ENCODE measurements at regions not wholly inside any gene's neighbourhood (a gene's known extent, or its start where the extent isn't known, plus 50 kb on each side); places are given as distances from the start of the nearest gene placed in this dataset.

DNA sequence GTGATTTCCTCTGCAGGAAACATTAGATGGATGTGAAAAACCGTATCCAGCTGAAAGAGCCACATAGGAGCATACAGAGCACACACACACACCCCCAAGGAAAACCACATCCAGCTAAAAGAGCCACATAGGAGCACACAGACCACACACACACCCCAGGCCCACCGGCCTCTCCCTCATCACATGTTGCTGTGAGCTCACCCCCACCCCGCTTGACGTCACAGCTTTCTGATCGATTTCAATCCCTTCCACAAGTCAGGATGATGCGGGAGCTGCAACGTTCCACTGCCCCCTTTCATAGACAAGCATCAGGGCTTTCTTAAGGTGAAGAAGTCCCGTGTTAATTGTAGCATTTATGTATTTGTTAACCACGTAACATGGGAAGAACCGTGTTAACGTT, 72.4 kb upstream of the SOX1 start:
- Mint-ChIP-seq H3K4me3 (ENCODE audit: unreplicated experiment) (no peak overlapping the region), H3K4me1 (ENCODE audit: unreplicated experiment) (no peaks in the 10 kb centered on the region), H3K27ac (ENCODE audit: unreplicated experiment) (no peak overlapping the region), H3K36me3 (ENCODE audit: low read depth, unreplicated experiment) (peaks cover 8% of the 10 kb centered on the region), H3K9me3 (ENCODE audit: unreplicated experiment) (peaks cover 12% of the 10 kb centered on the region), H3K27me3 (ENCODE audit: unreplicated experiment) (peaks cover 2% of the 10 kb centered on the region)
- TF ChIP-seq CTCF (IDR thresholded peaks at IDR 0.05; ENCODE audit: unreplicated experiment) = no peak
- DNase-seq (ENCODE audit: low spot score) = no peak

DNA sequence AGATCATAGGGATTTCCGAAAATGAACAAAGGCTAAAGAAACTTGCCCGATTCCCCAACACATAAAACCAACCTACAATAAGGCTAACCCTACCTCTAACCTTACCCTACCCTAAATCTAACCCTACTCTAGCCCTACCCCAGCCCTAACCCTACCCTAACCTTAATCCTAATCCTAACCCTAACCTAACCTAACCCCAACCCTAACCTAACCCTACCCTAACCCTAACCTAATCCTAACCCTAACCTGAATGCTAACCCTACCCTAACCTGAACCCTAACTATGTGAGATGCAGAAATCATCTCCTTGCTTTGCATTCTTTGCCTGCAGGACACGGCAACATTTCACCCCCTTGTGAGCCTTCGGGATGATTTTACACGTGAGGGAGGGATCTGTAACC, 67.6 kb upstream of the SOX1 start:
- Mint-ChIP-seq H3K4me3 (ENCODE audit: unreplicated experiment) (no peak overlapping the region), H3K36me3 (ENCODE audit: low read depth, unreplicated experiment) (no peaks in the 10 kb centered on the region), H3K27ac (ENCODE audit: unreplicated experiment) (no peak overlapping the region), H3K9me3 (ENCODE audit: unreplicated experiment) (no peaks in the 10 kb centered on the region), H3K4me1 (ENCODE audit: unreplicated experiment) (no peaks in the 10 kb centered on the region), H3K27me3 (ENCODE audit: unreplicated experiment) (peaks cover 1% of the 10 kb centered on the region)
- DNase-seq (ENCODE audit: low spot score) = no peak
- no peak for TF ChIP-seq CTCF (IDR thresholded peaks at IDR 0.05; ENCODE audit: unreplicated experiment)

DNA sequence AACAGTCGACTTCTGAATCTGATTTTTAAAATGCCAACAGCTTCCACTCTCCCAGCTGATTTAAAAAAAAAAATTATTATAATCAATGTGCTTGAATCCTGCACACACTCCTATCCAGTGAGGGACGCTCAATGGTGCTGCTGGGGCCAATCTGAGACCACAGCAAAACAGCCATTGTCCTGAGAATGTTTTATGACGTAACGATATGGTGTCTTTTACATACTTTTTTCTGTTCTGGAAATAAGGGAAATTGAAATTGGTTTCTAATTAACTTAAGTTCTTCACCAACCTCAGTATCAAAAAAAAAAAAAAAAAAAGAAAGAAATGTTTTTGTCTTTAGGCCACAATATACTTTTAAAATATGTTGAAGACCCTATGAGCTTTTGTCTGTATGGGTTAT, 66.1 kb upstream of the SOX1 start:
- Mint-ChIP-seq H3K27ac (ENCODE audit: unreplicated experiment) (no peak overlapping the region), H3K9me3 (ENCODE audit: unreplicated experiment) (peaks cover 2% of the 10 kb centered on the region), H3K36me3 (ENCODE audit: low read depth, unreplicated experiment) (no peaks in the 10 kb centered on the region), H3K4me3 (ENCODE audit: unreplicated experiment) (no peak overlapping the region), H3K27me3 (ENCODE audit: unreplicated experiment) (peaks cover 1% of the 10 kb centered on the region), H3K4me1 (ENCODE audit: unreplicated experiment) (no peaks in the 10 kb centered on the region)
- DNase-seq (ENCODE audit: low spot score) = no peak
- no peak for TF ChIP-seq CTCF (IDR thresholded peaks at IDR 0.05; ENCODE audit: unreplicated experiment)

DNA sequence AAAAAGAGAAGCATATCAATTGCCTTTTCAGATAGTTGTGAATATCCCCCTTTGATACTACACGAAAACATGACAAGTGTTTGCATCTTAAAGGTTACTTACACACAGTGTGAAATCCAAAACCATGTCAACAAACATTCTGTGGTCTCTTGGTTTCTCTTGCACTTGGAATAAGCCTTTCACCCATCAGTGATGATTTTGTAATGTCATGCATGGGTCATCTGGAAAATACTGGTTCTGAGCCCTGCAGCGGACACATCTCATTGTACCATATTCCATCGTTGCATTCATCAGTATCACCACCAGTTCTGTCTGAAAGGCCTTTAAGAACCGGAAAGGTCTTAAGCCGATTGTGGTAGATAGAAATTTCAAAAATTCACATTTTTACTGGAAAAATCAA, 65.4 kb upstream of the SOX1 start:
- H3K27ac Mint-ChIP-seq (ENCODE audit: unreplicated experiment) = no peak overlapping the region

DNA sequence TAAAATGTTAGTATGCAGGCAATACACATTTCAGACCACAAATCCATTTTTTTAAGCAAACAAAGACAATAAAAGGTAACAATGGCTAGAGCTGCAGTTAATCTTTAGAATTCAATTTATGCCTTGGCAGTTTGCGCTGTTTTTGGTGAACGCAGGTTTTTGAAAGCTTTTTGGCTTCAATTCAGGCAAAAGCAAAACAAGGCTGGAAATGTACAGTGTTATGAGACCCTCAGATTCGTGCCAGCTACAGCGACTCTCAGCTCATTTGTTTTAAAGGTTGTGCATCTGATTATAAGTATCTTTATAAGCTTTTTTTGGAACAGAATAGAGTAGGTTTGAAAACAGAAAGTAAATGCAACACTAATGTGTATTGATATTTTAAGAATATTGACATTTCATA, 63.6 kb upstream of the SOX1 start:
- Mint-ChIP-seq H3K27me3 (ENCODE audit: unreplicated experiment) (peaks cover 1% of the 10 kb centered on the region), H3K4me3 (ENCODE audit: unreplicated experiment) (no peak overlapping the region), H3K27ac (ENCODE audit: unreplicated experiment) (no peak overlapping the region), H3K4me1 (ENCODE audit: unreplicated experiment) (no peaks in the 10 kb centered on the region), H3K9me3 (ENCODE audit: unreplicated experiment) (peaks cover 4% of the 10 kb centered on the region), H3K36me3 (ENCODE audit: low read depth, unreplicated experiment) (no peaks in the 10 kb centered on the region)
- no peak for TF ChIP-seq CTCF (IDR thresholded peaks at IDR 0.05; ENCODE audit: unreplicated experiment)
- no peak for DNase-seq (ENCODE audit: low spot score)

More for the DNA sequence above, 65.4 kb upstream of the SOX1 start:
- Mint-ChIP-seq H3K9me3 (ENCODE audit: unreplicated experiment) (peaks cover 4% of the 10 kb centered on the region), H3K4me3 (ENCODE audit: unreplicated experiment) (no peak overlapping the region), H3K27me3 (ENCODE audit: unreplicated experiment) (peaks cover 1% of the 10 kb centered on the region), H3K4me1 (ENCODE audit: unreplicated experiment) (no peaks in the 10 kb centered on the region), H3K36me3 (ENCODE audit: low read depth, unreplicated experiment) (no peaks in the 10 kb centered on the region)
- no peak for DNase-seq (ENCODE audit: low spot score)
- TF ChIP-seq CTCF (IDR thresholded peaks at IDR 0.05; ENCODE audit: unreplicated experiment) = no peak

Measured in endothelial cell (in vitro differentiated cells).